ENCODE measurements at regions not wholly inside any gene's neighbourhood (a gene's known extent, or its start where the extent isn't known, plus 50 kb on each side); places are given as distances from the start of the nearest gene placed in this dataset.

- TF ChIP-seq, protein P1, sequence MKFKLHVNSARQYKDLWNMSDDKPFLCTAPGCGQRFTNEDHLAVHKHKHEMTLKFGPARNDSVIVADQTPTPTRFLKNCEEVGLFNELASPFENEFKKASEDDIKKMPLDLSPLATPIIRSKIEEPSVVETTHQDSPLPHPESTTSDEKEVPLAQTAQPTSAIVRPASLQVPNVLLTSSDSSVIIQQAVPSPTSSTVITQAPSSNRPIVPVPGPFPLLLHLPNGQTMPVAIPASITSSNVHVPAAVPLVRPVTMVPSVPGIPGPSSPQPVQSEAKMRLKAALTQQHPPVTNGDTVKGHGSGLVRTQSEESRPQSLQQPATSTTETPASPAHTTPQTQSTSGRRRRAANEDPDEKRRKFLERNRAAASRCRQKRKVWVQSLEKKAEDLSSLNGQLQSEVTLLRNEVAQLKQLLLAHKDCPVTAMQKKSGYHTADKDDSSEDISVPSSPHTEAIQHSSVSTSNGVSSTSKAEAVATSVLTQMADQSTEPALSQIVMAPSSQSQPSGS (IDR thresholded peaks at IDR 0.05; ENCODE audit: low read length) = no peak
- TF ChIP-seq NANOG (IDR thresholded peaks at IDR 0.05; ENCODE audit: insufficient read depth, low read depth, low read length, poor library complexity, severe bottlenecking) (no peak), EGR1 (IDR thresholded peaks at IDR 0.05; ENCODE audit: borderline replicate concordance, low read depth, low read length) (no peak), RXRA (IDR thresholded peaks at IDR 0.05; ENCODE audit: insufficient read depth, low read depth, low read length) (no peak)
Observed at GRCh38 chr3:194077602-194078001, 58.3 kb upstream of the HES1 start (continued).

All from H1 (cell line).